GM12878 (cell line): ENCODE measurements at regions not wholly inside any gene's neighbourhood (a gene's known extent, or its start where the extent isn't known, plus 50 kb on each side); places are given as distances from the start of the nearest gene placed in this dataset.

ENCODE experiments used
- ATAC-seq: fragments of 200-7000 bp; cut with Tn5 transposase; 3 replicates; pipeline ENCODE4 v1.9.1; 2020; ENCODE audit warnings: mild to moderate bottlenecking, moderate library complexity
- BruUV-seq: library from RNA; stranded (reverse); fragments of 400-500 nt; replicated peaks from 2 replicates; lab custom pipeline; 2021; lab: Mats Ljungman, UMichigan
- CTCF ChIA-PET: fragments of 300-600 bp; sonication (Branson Sonifier 250); formaldehyde crosslinking; extraction: SDS; loops from one replicate; lab custom pipeline; 2021; ENCODE audit warnings: inconsistent platforms; lab: Yijun Ruan, JAX
- POLR2A ChIA-PET: fragments of 350-600 bp; formaldehyde crosslinking; extraction: SDS; loops from one replicate; lab custom pipeline; 2021; ENCODE audit warnings: inconsistent platforms; lab: Charles Lee
- RAD21 ChIA-PET: fragments of 300-600 bp; sonication (Branson Sonifier 250); formaldehyde crosslinking; loops from one replicate; lab custom pipeline; 2023; ENCODE audit warnings: antibody characterized with exemption; ENCODE audit not compliant: unreplicated experiment; lab: Charles Lee
- SMC1A ChIA-PET: fragments of 300-600 bp; sonication (Branson Sonifier 250); formaldehyde crosslinking; loops from one replicate; lab custom pipeline; 2023; ENCODE audit not compliant: unreplicated experiment, uncharacterized antibody; lab: Charles Lee
- DNase-seq: peaks from one replicate; pipeline ENCODE4 v3.0.0-alpha.2; 2011; ENCODE audit warnings: low read depth, low spot score
- FAIRE-seq: peaks from 3 replicates; lab custom pipeline; 2011; peaks lifted over from hg19 to GRCh38; lab: Jason Lieb, UNC
- H2AFZ ChIP-seq: 2 replicates; pipeline ENCODE4 v1.6.0; 2011; ENCODE audit warnings: low read depth, low read length, control low read depth; ENCODE audit not compliant: control insufficient read depth
- H3K27ac ChIP-seq: 2 replicates; pipeline ENCODE4 v1.5.1; 2011; ENCODE audit warnings: control low read depth; ENCODE audit not compliant: control insufficient read depth, insufficient read depth
- H3K27me3 ChIP-seq, 2 experiments: replicated peaks in 1 of 2; 2 replicates each; pipeline versions ENCODE4 v1.6.0 to v1.6.1; 2011; ENCODE audit warnings: low read length in 1 of 2; ENCODE audit not compliant: control insufficient read depth in 2 of 2, insufficient read depth in 2 of 2
- H3K36me3 ChIP-seq, 2 experiments: 2 replicates each; pipeline ENCODE4 v1.5.1; 2011; ENCODE audit warnings: low read length in 1 of 2; ENCODE audit not compliant: control insufficient read depth in 2 of 2, insufficient read depth in 2 of 2
- H3K4me1 ChIP-seq: 2 replicates; pipeline ENCODE4 v1.6.1; 2011; ENCODE audit warnings: mild to moderate bottlenecking, low read length, moderate library complexity, mixed read lengths; ENCODE audit not compliant: control insufficient read depth, insufficient read depth
- H3K4me2 ChIP-seq: 2 replicates; pipeline ENCODE4 v1.6.0; 2011; ENCODE audit warnings: control low read depth; ENCODE audit not compliant: control insufficient read depth, insufficient read depth
- H3K4me3 ChIP-seq: fragments of 200-600 bp; sonication (generic); 2 replicates; pipeline ENCODE4 v1.5.1; 2016
- H3K79me2 ChIP-seq: 2 replicates; pipeline ENCODE4 v1.6.0; 2011; ENCODE audit warnings: low read length; ENCODE audit not compliant: control insufficient read depth, insufficient read depth
- H3K9ac ChIP-seq: 2 replicates; pipeline ENCODE4 v1.8.0; 2011; ENCODE audit warnings: low read length, control low read depth, mixed read lengths; ENCODE audit not compliant: control insufficient read depth, insufficient read depth
- H3K9me3 ChIP-seq: replicated peaks from 3 replicates; pipeline ENCODE4 v1.5.1; 2011; ENCODE audit warnings: mild to moderate bottlenecking, low read length; ENCODE audit not compliant: control insufficient read depth, insufficient read depth
- H4K20me1 ChIP-seq: 2 replicates; pipeline ENCODE4 v1.6.0; 2011; ENCODE audit not compliant: control insufficient read depth, insufficient read depth
- BACH1 ChIP-seq: fragments of 450-650 bp; IDR thresholded peaks from 2 replicates; pipeline ENCODE4 v1.6.1; 2017; ENCODE audit warnings: mild to moderate bottlenecking, borderline replicate concordance
- BRCA1 ChIP-seq: IDR thresholded peaks from 2 replicates; pipeline ENCODE4 v1.6.1; 2011; ENCODE audit warnings: low read depth, low read length, improper control_type of control experiment
- IKZF1 ChIP-seq: fragments of 450-650 bp; conservative IDR thresholded peaks from 2 replicates; pipeline ENCODE4 v1.6.1; 2017; ENCODE audit warnings: antibody characterized with exemption, mild to moderate bottlenecking
- JUND ChIP-seq: IDR thresholded peaks from 2 replicates; pipeline ENCODE4 v1.6.1; 2012; ENCODE audit warnings: low read depth, mild to moderate bottlenecking, low read length, improper control_type of control experiment, moderate library complexity
- KDM1A ChIP-seq: fragments of 200-600 bp; sonication (generic); IDR thresholded peaks from 2 replicates; pipeline ENCODE4 v1.6.1; 2016; ENCODE audit warnings: borderline replicate concordance
- LARP7 ChIP-seq: fragments of 450-650 bp; IDR thresholded peaks from 2 replicates; pipeline ENCODE4 v1.6.1; 2017; ENCODE audit warnings: mild to moderate bottlenecking
- MEF2B ChIP-seq: fragments of 450-650 bp; IDR thresholded peaks from 2 replicates; pipeline ENCODE4 v1.6.1; 2018; ENCODE audit warnings: mild to moderate bottlenecking, moderate library complexity; ENCODE audit not compliant: partially characterized antibody, poor library complexity, severe bottlenecking
- MLLT1 ChIP-seq: fragments of 450-650 bp; IDR thresholded peaks from 2 replicates; pipeline ENCODE4 v1.6.1; 2016; ENCODE audit warnings: mild to moderate bottlenecking
- POLR2AphosphoS2 ChIP-seq: IDR thresholded peaks from 2 replicates; pipeline ENCODE4 v1.6.1; 2011; ENCODE audit warnings: low read depth, mild to moderate bottlenecking, low read length, improper control_type of control experiment, moderate library complexity
- RAD21 ChIP-seq: IDR thresholded peaks from 2 replicates; pipeline ENCODE4 v1.6.1; 2011; ENCODE audit warnings: mild to moderate bottlenecking, low read depth, low read length, moderate library complexity; ENCODE audit not compliant: insufficient read depth
- TCF3 ChIP-seq: IDR thresholded peaks from 2 replicates; pipeline ENCODE4 v1.6.1; 2012; ENCODE audit warnings: low read depth, mild to moderate bottlenecking, low read length, borderline replicate concordance; ENCODE audit not compliant: insufficient read depth
- ZNF207 ChIP-seq: fragments of 450-650 bp; IDR thresholded peaks from 2 replicates; pipeline ENCODE4 v1.6.1; 2014; ENCODE audit warnings: antibody characterized with exemption, mild to moderate bottlenecking, borderline replicate concordance
- WGBS: methylation state at CpG from one replicate; pipeline ENCODE4 v1.1.6; 2016; ENCODE audit warnings: low lambda C conversion rate; ENCODE audit not compliant: insufficient replicate concordance, insufficient coverage; ENCODE audit errors: missing lambda C conversion rate; 5-methylcytosine and 5-hydroxymethylcytosine counted together
- in situ Hi-C: fragments of 300-500 bp; cut with MboI; formaldehyde crosslinking; loops from 9 replicates; pipeline ENCODE4 v1.14.3; 2018; ENCODE audit warnings: mixed read lengths
- intact Hi-C: fragments of 100-400 bp; cut with micrococcal nuclease; formaldehyde crosslinking; loops from one replicate; pipeline ENCODE4 v1.14.2; 2022; ENCODE audit not compliant: unreplicated experiment

- no peak for FAIRE-seq
- ChIA-PET RAD21 (no interaction called here), POLR2A (no interaction called here), CTCF (interaction anchor here (0.8 to 1.7 kb wide), 2 partner anchors 8 to 105 kb away, joined by 3 to 4 read pairs; no protein-coding TSS in a partner anchor), SMC1A (interaction anchor here (0.7 to 1.1 kb wide), 6 partner anchors 10 to 160 kb away, joined by 3 to 5 read pairs (median 4); no protein-coding TSS in a partner anchor)
- H3K36me3 ChIP-seq, result no peaks in the 10 kb centered on the region
- ATAC-seq, result no peak
- DNase-seq, result no peak
- TF ChIP-seq MLLT1 (no peak), JUND (no peak), ZNF207 (no peak), BRCA1 (no peak), POLR2AphosphoS2 (no peak), RAD21 (no peak), IKZF1 (no peak), BACH1 (no peak), MEF2B (no peak), TCF3 (no peak), KDM1A (no peak), LARP7 (no peak)
- H3K27ac ChIP-seq, result no peak overlapping the region
- no peak overlapping the region for H2AFZ ChIP-seq
- intact Hi-C loops, result no loop called here
- no peak overlapping the region for H3K4me3 ChIP-seq
- H4K20me1 ChIP-seq, result no peaks in the 10 kb centered on the region
- H3K79me2 ChIP-seq, result no peaks in the 10 kb centered on the region
- no peaks in the 10 kb centered on the region for H3K9me3 ChIP-seq
- BruUV-seq, result no TSS peak
- H3K9ac ChIP-seq, result no peak overlapping the region
- no peaks in the 10 kb centered on the region for H3K27me3 ChIP-seq
- no peak overlapping the region for H3K4me2 ChIP-seq
- no peaks in the 10 kb centered on the region for H3K4me1 ChIP-seq
- 59% methylated on average over 4 of the region's 4 CpGs for WGBS
- in situ Hi-C loops, result no loop called here
Measured at GRCh38 chr2:177015356-177015923, 197.2 kb upstream of the HNRNPA3 start.
